Neural crest cell (in vitro differentiated cells): ENCODE measurements at regions not wholly inside any gene's neighbourhood (a gene's known extent, or its start where the extent isn't known, plus 50 kb on each side); places are given as distances from the start of the nearest gene placed in this dataset.
A peak's percentile ranks its signal among the peaks of the same experiment; 100 is the strongest.
"Not testable (repeated sequence)": the region's sequence is repeated elsewhere in the genome, so short reads cannot be mapped to it uniquely, and the experiment has no call there.

Experiments
- DNase-seq: peaks from one replicate; pipeline ENCODE4 v3.0.0; 2021; ENCODE audit warnings: low read depth, mixed read lengths, low spot score
- H3K27ac Mint-ChIP-seq: one replicate; pipeline ENCODE4 v1.8.0; 2021; ENCODE audit warnings: mild to moderate bottlenecking, mixed read lengths; ENCODE audit not compliant: unreplicated experiment
- H3K27me3 Mint-ChIP-seq: 2 replicates; pipeline ENCODE4 v1.8.0; 2021; ENCODE audit warnings: low read depth, mild to moderate bottlenecking, mixed read lengths
- H3K36me3 Mint-ChIP-seq: 2 replicates; pipeline ENCODE4 v1.8.0; 2021; ENCODE audit warnings: low read depth, mild to moderate bottlenecking, mixed read lengths
- H3K4me1 Mint-ChIP-seq: 2 replicates; pipeline ENCODE4 v1.8.0; 2021; ENCODE audit warnings: mixed read lengths
- H3K4me3 Mint-ChIP-seq: one replicate; pipeline ENCODE4 v1.8.0; 2021; ENCODE audit warnings: mild to moderate bottlenecking, mixed read lengths
- H3K9me3 Mint-ChIP-seq: 2 replicates; pipeline ENCODE4 v1.8.0; 2021; ENCODE audit warnings: mixed read lengths
- TF ChIP-seq, protein P1 (sequence below): fragments of 200-600 bp; sonication (generic); conservative IDR thresholded peaks from 2 replicates; pipeline ENCODE4 v1.5.0; 2021; ENCODE audit warnings: antibody characterized with exemption, mild to moderate bottlenecking

- H3K36me3 Mint-ChIP-seq, H3K27ac Mint-ChIP-seq, H3K9me3 Mint-ChIP-seq, H3K27me3 Mint-ChIP-seq, H3K4me3 Mint-ChIP-seq, H3K4me1 Mint-ChIP-seq: not testable (repeated sequence)
- peak; percentile 22 for DNase-seq
- TF ChIP-seq, protein P1, sequence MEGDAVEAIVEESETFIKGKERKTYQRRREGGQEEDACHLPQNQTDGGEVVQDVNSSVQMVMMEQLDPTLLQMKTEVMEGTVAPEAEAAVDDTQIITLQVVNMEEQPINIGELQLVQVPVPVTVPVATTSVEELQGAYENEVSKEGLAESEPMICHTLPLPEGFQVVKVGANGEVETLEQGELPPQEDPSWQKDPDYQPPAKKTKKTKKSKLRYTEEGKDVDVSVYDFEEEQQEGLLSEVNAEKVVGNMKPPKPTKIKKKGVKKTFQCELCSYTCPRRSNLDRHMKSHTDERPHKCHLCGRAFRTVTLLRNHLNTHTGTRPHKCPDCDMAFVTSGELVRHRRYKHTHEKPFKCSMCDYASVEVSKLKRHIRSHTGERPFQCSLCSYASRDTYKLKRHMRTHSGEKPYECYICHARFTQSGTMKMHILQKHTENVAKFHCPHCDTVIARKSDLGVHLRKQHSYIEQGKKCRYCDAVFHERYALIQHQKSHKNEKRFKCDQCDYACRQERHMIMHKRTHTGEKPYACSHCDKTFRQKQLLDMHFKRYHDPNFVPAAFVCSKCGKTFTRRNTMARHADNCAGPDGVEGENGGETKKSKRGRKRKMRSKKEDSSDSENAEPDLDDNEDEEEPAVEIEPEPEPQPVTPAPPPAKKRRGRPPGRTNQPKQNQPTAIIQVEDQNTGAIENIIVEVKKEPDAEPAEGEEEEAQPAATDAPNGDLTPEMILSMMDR: peak; percentile 49
Measured at GRCh38 chr1:181247-182216, 269.9 kb downstream of the OR4F29 start.

DNA sequence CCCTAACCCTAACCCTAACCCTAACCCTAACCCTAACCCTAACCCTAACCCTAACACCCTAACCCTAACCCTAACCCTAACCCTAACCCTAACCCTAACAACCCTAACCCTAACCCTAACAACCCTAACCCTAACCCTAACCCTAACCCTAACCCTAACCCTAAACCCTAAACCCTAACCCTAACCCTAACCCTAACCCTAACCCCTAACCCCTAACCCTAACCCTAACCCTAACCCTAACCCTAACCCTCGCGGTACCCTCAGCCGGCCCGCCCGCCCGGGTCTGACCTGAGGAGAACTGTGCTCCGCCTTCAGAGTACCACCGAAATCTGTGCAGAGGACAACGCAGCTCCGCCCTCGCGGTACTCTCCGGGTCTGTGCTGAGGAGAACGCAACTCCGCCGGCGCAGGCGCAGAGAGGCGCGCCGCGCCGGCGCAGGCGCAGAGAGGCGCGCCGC, 270.7 kb downstream of the OR4F29 start:
- not testable (repeated sequence) for H3K27ac Mint-ChIP-seq, H3K4me1 Mint-ChIP-seq, H3K9me3 Mint-ChIP-seq, H3K4me3 Mint-ChIP-seq, H3K27me3 Mint-ChIP-seq, H3K36me3 Mint-ChIP-seq
- DNase-seq: peak; percentile 3

DNA sequence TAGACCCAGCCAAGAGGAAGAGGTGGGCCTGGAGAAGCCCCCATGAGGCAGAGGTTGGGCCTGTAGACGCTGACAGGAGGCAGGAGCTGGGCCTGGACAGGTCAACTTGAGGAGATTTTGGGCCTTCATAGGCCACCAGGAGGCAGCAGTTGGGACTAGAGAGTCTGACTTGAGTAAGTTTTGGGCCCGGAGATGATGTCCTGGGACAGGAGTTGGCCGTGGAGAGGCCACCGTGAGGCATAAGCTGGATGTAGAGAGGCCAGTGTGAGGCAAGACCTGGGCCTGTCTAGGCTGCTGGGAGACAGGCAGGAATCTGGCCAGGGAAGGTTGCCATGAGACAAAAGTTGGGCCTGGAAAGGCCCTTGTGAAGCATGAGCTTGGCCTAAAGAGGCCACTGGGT, 312.6 kb downstream of the OR4F29 start:
- not testable (repeated sequence) for H3K27ac Mint-ChIP-seq, H3K27me3 Mint-ChIP-seq, H3K9me3 Mint-ChIP-seq, H3K4me1 Mint-ChIP-seq, H3K4me3 Mint-ChIP-seq, H3K36me3 Mint-ChIP-seq, DNase-seq

DNA sequence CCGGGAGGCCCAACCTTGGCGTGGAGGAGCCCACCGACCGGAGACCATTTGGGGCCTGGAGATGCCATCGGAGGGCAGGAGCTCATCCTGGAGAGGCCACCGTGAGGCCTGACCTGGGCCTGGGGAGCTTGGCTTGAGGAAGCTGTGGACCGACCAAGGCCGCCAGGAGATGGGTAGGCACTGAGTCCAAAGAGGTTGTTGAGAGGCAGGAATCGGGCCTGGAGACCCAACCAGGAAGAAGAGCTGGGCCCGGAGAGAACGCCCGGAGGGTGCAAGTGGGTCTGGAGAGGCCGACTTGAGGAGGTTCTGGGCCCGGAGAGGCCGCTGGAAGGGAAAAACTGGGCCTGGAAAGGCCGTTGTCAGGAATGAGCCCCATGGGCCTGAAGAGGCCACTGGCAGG, 313.8 kb downstream of the OR4F29 start:
- H3K27ac Mint-ChIP-seq, H3K4me3 Mint-ChIP-seq, H3K4me1 Mint-ChIP-seq, H3K27me3 Mint-ChIP-seq, DNase-seq, H3K9me3 Mint-ChIP-seq, H3K36me3 Mint-ChIP-seq: not testable (repeated sequence)

DNA sequence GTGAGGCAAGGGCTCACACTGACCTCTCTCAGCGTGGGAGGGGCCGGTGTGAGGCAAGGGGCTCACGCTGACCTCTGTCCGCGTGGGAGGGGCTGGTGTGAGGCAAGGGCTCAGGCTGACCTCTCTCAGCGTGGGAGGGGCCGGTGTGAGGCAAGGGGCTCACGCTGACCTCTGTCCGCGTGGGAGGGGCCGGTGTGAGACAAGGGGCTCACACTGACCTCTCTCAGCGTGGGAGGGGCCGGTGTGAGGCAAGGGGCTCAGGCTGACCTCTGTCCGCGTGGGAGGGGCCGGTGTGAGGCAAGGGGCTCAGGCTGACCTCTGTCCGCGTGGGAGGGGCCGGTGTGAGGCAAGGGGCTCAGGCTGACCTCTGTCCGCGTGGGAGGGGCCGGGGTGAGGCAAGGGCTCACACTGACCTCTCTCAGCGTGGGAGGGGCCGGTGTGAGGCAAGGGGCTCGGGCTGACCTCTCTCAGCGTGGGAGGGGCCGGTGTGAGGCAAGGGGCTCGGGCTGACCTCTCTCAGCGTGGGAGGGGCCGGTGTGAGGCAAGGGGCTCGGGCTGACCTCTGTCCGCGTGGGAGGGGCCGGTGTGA, 315.0 kb downstream of the OR4F29 start:
- not testable (repeated sequence) for H3K4me3 Mint-ChIP-seq, H3K4me1 Mint-ChIP-seq, H3K36me3 Mint-ChIP-seq, H3K27me3 Mint-ChIP-seq, DNase-seq, H3K27ac Mint-ChIP-seq, H3K9me3 Mint-ChIP-seq

- H3K36me3 Mint-ChIP-seq, H3K27ac Mint-ChIP-seq, H3K9me3 Mint-ChIP-seq, H3K27me3 Mint-ChIP-seq, H3K4me3 Mint-ChIP-seq, DNase-seq, H3K4me1 Mint-ChIP-seq: not testable (repeated sequence)
Measured at GRCh38 chr1:134936-135335, 316.5 kb downstream of the OR4F29 start.

DNA sequence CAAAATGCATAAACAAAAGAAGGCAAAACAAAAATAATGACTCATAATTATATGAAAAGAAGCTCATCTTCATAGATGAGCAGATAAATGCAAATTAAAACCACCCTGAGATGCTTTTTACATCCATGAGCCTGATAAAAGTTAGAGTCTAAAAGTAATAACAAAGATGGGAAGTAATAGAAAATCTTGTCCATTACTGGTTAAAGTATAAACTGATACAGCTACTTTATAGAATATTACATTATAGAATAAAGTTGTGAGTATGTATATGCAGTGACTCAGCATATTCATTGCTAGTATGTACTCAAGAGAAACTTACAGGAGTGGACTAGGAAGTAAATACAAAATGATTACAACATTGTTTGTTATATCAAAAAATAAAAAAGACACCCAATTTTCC, 333.0 kb downstream of the OR4F29 start:
- DNase-seq, H3K27me3 Mint-ChIP-seq, H3K4me3 Mint-ChIP-seq, H3K9me3 Mint-ChIP-seq, H3K27ac Mint-ChIP-seq, H3K36me3 Mint-ChIP-seq, H3K4me1 Mint-ChIP-seq: not testable (repeated sequence)

DNA sequence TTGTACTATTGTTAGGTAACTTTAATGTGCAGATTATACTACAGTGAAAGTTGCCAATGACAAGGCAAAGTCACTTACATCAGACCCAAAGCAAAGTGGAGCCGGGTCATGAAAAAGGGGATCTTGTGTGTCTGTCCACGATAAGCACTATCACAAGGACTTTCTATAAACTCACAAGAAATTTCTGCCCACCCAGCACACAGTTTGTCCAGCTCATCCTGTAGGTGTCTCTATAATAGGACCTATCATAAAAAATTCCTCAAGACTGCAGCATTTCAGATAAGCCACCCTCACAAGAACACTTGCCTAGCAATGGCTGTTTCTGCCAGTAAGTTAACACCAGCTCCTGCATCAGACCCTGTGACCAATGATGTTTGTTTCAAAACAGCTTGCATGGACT, 335.9 kb downstream of the OR4F29 start:
- H3K27ac Mint-ChIP-seq, H3K27me3 Mint-ChIP-seq, DNase-seq, H3K4me1 Mint-ChIP-seq, H3K36me3 Mint-ChIP-seq, H3K9me3 Mint-ChIP-seq, H3K4me3 Mint-ChIP-seq: not testable (repeated sequence)

- not testable (repeated sequence) for H3K4me3 Mint-ChIP-seq, DNase-seq, H3K27ac Mint-ChIP-seq, H3K27me3 Mint-ChIP-seq, H3K36me3 Mint-ChIP-seq, H3K9me3 Mint-ChIP-seq, H3K4me1 Mint-ChIP-seq
Measured at GRCh38 chr1:104776-105175, 346.7 kb downstream of the OR4F29 start.

DNA sequence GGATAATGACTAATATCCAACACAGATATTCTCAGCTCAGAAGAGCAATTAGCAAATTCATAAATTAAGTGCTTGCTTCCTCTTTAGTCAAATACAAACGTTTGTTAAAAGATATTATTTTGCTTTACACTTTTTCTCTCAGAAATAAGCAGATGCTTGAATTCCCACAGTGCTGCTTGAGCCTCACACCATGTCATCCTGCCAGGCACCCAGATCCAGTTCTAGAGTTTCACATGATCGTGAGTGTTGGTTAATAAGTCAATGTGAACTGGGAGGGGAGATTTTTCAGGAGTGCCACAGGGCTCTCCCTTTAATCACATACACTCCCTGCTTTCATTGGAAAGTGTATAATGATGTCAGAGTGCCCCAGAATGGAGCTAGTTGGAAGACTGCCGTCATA, 352.0 kb downstream of the OR4F29 start:
- H3K36me3 Mint-ChIP-seq, H3K27me3 Mint-ChIP-seq, H3K4me1 Mint-ChIP-seq, DNase-seq, H3K27ac Mint-ChIP-seq, H3K4me3 Mint-ChIP-seq, H3K9me3 Mint-ChIP-seq: not testable (repeated sequence)

DNA sequence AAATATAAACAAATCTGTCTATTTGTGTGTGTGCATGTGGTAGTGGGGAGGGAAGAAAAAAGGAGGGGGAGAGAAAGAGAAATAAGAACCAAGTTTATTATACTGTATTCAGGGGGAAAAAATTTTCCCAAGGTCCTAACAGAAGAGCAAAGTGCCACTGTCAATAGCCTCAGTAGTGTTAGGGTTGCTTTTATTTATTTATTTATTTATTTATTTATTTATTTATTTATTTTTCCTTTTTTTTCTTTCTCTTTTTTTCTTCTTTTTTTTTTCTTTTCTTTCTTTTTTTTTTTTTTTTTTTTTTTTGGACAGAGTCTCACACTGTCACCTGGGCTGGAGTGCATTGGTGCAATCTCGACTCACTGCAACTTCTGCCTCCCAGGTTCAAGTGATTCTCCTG, 352.7 kb downstream of the OR4F29 start:
- not testable (repeated sequence) for DNase-seq, H3K9me3 Mint-ChIP-seq, H3K4me3 Mint-ChIP-seq, H3K27ac Mint-ChIP-seq, H3K27me3 Mint-ChIP-seq, H3K4me1 Mint-ChIP-seq, H3K36me3 Mint-ChIP-seq

- not testable (repeated sequence) for H3K27me3 Mint-ChIP-seq, H3K9me3 Mint-ChIP-seq, H3K4me1 Mint-ChIP-seq, DNase-seq, H3K27ac Mint-ChIP-seq, H3K4me3 Mint-ChIP-seq, H3K36me3 Mint-ChIP-seq
Measured at GRCh38 chr1:91279-91678, 360.2 kb downstream of the OR4F29 start.

DNA sequence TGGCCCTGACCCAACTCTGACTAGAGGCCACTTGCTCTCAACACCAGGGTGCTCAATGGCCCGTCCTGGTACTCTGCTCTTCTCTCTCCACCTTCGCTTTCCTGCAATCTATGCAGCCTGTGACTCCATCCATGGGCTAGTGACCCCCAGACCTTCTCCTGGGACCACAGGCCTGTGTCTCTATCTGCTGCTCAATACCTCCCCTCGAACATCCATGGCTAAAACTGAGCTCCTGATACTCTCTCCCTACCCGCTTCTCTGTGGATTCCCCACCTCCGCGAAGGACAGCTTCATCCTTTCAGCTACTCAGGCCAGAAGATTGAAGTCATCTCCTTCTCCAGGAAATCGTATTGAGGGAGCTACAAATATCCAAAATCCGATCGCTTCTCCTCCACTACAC, 363.4 kb downstream of the OR4F29 start:
- not testable (repeated sequence) for H3K4me3 Mint-ChIP-seq

More for the DNA sequence above, 363.4 kb downstream of the OR4F29 start:
- not testable (repeated sequence) for H3K27me3 Mint-ChIP-seq, H3K36me3 Mint-ChIP-seq, H3K4me1 Mint-ChIP-seq, DNase-seq, H3K9me3 Mint-ChIP-seq, H3K27ac Mint-ChIP-seq
